ENCODE measurements at regions not wholly inside any gene's neighbourhood (a gene's known extent, or its start where the extent isn't known, plus 50 kb on each side); places are given as distances from the start of the nearest gene placed in this dataset.
"Not testable (repeated sequence)": the region's sequence is repeated elsewhere in the genome, so short reads cannot be mapped to it uniquely, and the experiment has no call there.

GRCh38 chr12:19778797-19779196, 339.5 kb downstream of the AEBP2 start:
- DNase-seq: no peak

DNA sequence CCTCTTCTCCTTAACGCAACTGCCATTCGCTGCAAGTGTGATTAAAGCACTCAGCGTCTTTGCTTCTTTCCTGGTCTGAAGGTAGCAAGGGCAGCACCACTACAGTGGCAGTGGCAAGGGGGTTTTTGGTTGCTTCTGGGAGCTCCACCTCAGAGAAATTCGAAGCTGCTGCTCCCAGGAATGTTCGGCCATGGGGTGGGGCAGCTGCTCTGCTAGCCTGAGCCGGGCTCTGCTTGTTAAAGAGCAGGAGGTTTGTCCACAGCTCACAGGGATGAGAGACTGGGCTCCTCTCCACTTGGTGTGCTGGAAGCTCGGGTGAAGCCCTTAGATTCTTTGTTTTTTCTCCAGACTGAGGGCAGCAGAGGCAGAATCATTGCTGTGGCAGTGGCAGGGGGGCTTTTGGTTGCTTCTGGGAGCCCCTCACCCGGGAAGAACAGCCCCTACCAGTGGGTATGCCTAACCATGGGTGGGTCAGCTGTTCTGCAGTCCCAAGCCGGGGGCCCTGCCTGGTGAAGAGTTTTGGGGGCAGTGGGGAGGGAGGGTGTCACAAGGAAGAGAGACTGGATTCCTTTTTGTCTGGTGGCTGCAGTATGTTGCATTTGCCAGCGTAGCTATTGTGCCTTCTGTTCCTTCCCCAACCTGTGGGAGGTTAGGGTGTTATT, 340.2 kb downstream of the AEBP2 start:
- no peak for DNase-seq

GRCh38 chr12:19780460-19780859, 341.2 kb downstream of the AEBP2 start:
- DNase-seq: no peak

DNA sequence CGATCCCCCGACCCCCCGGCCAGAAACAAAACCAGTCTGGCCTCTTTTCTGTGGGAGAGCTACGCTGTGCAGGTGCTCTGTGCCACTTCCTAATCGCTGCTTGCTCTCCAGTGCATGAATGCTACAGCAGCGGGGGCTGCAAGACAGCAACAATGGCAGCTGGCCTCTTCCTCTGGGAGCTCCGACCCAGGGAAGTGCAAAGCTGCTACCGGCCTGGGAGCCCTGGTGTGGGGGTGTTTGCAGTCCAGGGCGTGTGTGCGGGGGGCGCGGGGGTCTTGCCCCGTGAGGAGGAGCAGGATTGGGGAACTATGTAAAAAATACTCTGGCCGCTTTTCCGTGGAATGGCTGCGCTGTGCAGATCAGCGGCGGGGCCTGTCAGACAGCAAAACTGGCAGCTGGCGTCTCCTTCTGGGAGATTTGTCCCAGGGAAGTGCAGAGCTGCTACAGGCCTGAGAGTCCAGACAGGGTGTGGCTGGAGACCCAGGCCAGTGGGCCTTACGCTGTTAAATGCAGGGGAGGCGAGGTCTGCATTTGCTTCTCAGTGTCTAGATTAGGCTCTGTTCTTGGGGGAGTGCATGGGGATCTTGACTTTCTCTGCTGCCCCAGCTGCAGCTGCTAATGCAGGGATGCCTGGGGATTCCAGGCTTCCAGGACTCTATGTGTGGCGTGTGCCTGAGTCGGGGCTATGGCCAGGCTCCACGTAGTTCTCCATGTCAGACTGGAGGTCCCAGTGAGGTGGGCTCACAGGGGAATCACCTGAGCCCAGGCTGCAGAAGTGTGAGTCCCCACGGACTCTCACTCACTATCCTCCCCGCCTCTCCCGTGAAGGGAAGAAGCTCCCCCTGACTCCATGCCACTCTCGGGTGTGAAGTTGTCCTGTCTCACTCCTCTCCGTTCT, 344.5 kb downstream of the AEBP2 start:
- no peak for DNase-seq

GRCh38 chr12:19792028-19792427, 352.7 kb downstream of the AEBP2 start:
- DNase-seq: peak; percentile 48

- DNase-seq: no peak
Measured at GRCh38 chr12:19794116-19794515, 354.8 kb downstream of the AEBP2 start.

GRCh38 chr12:19799216-19799615, 359.9 kb downstream of the AEBP2 start:
- DNase-seq: peak; percentile 11

DNA sequence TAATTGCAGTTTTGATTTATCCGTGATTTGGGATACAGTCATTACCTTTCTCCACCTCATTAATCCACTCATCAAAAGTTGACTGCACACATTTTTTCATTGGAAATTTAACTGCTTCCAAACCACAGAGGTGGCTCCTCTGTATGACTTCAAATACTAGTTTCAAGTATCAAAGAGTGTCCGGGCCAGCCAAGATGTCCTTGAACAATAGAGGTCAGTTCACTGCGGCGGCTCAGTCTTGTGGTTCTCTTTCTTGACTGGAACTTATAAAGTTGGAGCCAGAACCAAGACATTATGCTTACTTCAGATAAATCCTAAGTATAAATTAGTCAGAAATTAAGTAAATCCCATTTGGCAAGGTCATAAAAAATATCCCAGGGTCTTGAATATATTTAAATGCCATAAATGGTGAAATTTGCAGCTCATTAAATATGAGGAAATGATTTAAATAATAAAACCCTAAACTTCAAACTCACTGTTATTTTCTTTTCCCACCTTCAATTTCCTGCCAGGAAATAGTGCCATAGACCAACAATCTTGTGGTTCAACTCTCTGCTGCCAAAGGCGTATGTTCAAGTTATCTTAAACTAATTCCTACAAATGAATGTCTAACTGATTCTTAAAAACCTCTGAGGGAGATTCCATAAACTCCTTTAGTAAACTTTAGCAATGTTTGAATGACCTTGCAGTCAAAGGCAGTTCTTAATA, 360.8 kb downstream of the AEBP2 start:
- peak; percentile 2 for DNase-seq

GRCh38 chr12:19800884-19801283, 361.6 kb downstream of the AEBP2 start:
- DNase-seq: peak; percentile 80

DNA sequence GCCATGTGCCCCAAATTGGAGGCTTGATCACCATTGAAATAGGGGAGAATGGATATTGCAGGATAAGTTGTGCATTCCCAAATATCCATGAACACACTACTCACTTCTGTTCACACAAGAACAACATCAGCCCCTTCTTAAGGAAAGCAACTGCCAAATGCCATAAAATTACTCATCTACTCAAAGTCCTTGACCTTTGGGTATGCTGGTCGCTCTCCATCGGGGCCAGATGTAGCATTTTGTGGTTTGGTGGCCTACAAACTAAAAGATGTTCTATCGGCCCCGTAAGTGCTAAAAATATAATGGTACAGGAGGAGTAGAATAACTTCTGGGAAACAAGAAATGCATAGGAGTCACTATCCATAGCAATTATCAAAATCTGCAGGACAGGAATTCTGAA, 362.6 kb downstream of the AEBP2 start:
- no peak for DNase-seq

GRCh38 chr12:19802915-19803314, 363.6 kb downstream of the AEBP2 start:
- no peak for DNase-seq

DNA sequence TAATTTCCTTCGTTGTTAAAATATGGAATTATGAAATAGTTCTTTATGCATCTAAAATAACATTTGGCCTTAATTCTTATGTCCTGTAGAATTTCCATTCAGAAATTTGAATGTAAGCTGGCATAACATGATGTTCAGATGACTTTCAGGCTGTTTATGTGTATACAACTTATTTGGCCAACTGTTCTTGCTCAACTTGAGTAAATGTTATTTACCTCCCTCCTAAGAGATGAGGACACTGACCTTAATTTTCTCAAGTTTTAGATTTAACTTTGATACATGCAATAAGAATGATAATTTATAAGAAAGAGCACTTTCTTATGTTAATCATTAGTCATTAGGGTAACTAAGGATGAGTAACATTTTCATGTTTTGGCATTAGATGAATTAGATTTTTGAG, 365.4 kb downstream of the AEBP2 start:
- no peak for DNase-seq

GRCh38 chr12:19808371-19808770, 369.1 kb downstream of the AEBP2 start:
- no peak for DNase-seq

DNA sequence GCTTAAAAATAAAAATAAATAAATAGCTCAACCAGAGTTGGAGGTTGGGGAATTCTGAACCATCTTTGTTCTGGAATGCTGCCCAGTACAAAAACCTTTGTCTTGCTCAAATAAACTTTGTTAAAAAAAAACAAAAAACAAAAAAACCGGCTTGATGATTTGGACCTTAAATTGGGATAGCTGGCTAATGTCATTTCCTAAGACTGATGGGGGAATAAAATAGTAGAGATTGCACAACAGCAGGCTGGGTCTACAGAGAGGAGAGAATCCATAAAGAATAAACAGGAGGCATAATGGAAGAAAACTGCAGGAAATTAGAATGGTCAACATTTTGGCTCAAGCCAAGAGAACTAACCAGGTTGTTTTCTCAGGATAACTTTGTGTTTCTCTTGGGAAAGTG, 370.9 kb downstream of the AEBP2 start:
- DNase-seq: no peak

DNA sequence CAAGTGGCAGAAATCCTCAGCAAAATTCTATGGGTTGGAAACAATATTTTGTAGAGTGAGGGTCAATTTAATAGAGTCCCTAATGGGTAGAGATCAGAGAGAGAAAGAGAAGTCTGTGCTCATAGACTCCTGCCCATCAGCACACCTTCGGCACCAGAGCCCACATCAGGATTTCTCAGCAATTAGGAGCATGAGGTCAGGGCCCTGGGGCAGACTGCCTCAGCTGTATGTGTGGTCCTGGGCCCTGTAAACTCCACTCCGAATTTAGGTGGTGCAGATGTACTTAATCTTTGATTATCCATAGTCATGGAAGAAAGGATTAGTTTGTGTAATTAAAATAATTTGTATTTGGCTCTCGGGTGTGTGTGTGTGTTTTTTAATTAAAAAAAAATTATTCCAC, 372.6 kb downstream of the AEBP2 start:
- no peak for DNase-seq

GRCh38 chr12:19819231-19819630, 379.9 kb downstream of the AEBP2 start:
- DNase-seq: no peak

DNA sequence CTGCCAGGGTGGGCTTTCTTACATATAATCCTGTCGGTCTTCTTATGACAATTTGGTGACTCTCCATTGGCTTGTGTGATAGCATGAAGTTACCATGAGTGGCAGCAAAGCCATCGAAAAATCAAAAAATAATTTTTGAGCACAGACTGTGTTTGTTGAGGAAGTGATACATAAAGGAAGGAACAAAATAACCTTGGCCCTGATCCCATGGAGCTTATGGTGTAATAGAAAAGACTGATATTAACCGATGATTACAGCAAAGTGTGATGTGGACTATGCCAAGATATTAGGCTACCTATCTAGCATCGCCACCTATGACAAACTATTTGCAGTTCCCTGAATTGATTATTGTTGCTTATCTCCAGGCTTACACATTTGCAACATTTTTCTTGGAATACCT, 383.2 kb downstream of the AEBP2 start:
- DNase-seq: no peak

- DNase-seq: not testable (repeated sequence)
Measured at GRCh38 chr12:19823326-19823725, 384.0 kb downstream of the AEBP2 start.

DNA sequence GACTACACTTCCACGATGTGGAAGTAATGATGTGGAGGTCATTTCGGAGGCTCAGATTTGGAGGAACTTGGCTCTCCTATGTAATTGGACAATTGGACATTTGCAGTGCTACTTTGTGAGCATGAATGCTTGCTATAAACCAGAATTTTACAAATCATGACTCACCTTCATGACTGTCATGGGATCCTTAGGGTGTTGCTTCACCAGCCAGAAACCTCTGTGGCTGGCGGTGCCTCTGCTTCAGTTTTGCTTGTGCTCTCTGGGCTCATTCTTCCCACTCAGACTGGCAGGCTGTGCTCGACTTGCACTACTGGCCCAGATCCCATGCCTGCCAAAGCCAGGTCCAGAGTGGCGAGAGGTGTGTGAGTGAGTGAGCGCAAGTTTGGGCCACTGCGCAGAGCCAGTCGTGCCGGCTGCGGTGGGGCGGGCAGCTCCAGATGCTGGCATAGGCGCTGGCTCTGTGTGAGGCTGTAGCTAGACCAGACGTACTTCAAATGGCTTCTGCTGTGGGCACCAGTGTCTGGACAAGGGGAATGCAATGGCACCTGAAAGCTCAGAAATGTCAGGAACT, 387.8 kb downstream of the AEBP2 start:
- DNase-seq: no peak

GRCh38 chr12:19829100-19829853, 390.0 kb downstream of the AEBP2 start:
- peak; percentile 17 for DNase-seq

GRCh38 chr12:19830446-19830845, 391.2 kb downstream of the AEBP2 start:
- peak; percentile 37 for DNase-seq

DNA sequence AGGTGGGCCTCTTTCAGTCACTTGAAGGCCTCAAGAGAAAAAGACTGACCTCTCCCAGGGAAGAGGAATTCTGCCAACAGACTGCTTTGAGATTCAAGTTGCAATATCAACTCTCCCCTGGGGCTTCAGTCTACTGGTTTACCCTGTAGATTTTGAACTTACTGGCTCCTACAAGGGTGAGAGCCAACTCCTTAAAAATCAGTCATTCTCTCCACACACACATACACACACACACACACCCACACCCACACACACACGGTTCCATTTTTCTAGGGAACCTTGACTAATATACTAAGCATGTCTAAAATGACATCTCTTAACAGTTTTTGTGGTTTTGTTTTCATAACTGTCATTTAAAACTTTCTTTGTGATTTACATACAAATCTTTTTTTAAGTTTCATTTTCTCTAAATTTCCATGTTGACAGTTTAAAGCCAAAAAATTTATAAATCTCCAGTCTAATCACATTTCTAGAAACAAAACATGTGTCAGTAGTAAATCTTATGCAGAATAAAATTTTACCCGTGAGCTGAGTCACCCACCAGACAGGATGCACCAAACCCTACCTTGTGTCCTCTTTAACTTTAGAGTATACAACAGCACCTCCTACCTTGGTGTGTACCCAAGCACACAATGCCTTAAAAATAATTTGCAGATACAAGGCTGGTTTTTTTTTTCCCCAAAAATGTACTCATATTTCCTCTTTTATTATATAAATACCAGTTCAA, 394.6 kb downstream of the AEBP2 start:
- peak; percentile 64 for DNase-seq
